Mesenchymal stem cell (in vitro differentiated cells and primary cell): ENCODE measurements at regions not wholly inside any gene's neighbourhood (a gene's known extent, or its start where the extent isn't known, plus 50 kb on each side); places are given as distances from the start of the nearest gene placed in this dataset.
"Not testable (repeated sequence)": the region's sequence is repeated elsewhere in the genome, so short reads cannot be mapped to it uniquely, and the experiment has no call there.

Experiments
- DNase-seq: peaks from one replicate; pipeline ENCODE4 v3.0.0-alpha.2; 2013
- H2AFZ ChIP-seq: one replicate; pipeline ENCODE4 v1.6.1; 2013; ENCODE audit warnings: low read depth, mild to moderate bottlenecking, control low read depth, inconsistent platforms, low read length, moderate library complexity
- H2AK5ac ChIP-seq: 2 replicates; pipeline ENCODE4 v1.6.1; 2013; ENCODE audit warnings: low read length, moderate library complexity, mild to moderate bottlenecking, inconsistent platforms; ENCODE audit not compliant: severe bottlenecking
- H2BK120ac ChIP-seq: one replicate; pipeline ENCODE4 v1.6.1; 2013; ENCODE audit warnings: low read depth, mild to moderate bottlenecking, inconsistent platforms, low read length, moderate library complexity
- H2BK12ac ChIP-seq, 2 experiments: one replicate each; pipeline ENCODE4 v1.6.1; 2013; ENCODE audit warnings: inconsistent platforms in 2 of 2, low read length in 2 of 2, mild to moderate bottlenecking in 2 of 2, moderate library complexity in 2 of 2, control low read depth in 1 of 2
- H2BK15ac ChIP-seq: one replicate; pipeline ENCODE4 v1.6.1; 2013; ENCODE audit warnings: mild to moderate bottlenecking, low read depth, inconsistent platforms; ENCODE audit not compliant: poor library complexity, severe bottlenecking
- H2BK5ac ChIP-seq: 2 replicates; pipeline ENCODE4 v1.6.1; 2013; ENCODE audit warnings: low read depth, mild to moderate bottlenecking, low read length, control low read depth, inconsistent platforms; ENCODE audit not compliant: poor library complexity, severe bottlenecking
- H3K14ac ChIP-seq, 2 experiments: one replicate each; pipeline ENCODE4 v1.6.1; 2013; ENCODE audit warnings: inconsistent platforms in 2 of 2, low read length in 2 of 2, control low read depth in 1 of 2, mild to moderate bottlenecking in 1 of 2, moderate library complexity in 1 of 2
- H3K18ac ChIP-seq, 2 experiments: one replicate each; pipeline ENCODE4 v1.6.1; 2013; ENCODE audit warnings: inconsistent platforms in 2 of 2, low read length in 2 of 2, control low read depth in 1 of 2, low read depth in 1 of 2, mild to moderate bottlenecking in 1 of 2
- H3K23ac ChIP-seq, 2 experiments: one replicate each; pipeline ENCODE4 v1.6.1; 2013; ENCODE audit warnings: inconsistent platforms in 2 of 2, low read length in 2 of 2, mild to moderate bottlenecking in 2 of 2, moderate library complexity in 2 of 2, control low read depth in 1 of 2
- H3K27ac ChIP-seq: 2 replicates; pipeline ENCODE4 v1.5.1; 2013; ENCODE audit warnings: mild to moderate bottlenecking, moderate library complexity, low read length, control low read depth, inconsistent platforms; ENCODE audit not compliant: poor library complexity, severe bottlenecking
- H3K27me3 ChIP-seq, 2 experiments: 2 replicates each; pipeline versions ENCODE4 v1.6.1 to v1.7.0; 2013; ENCODE audit warnings: low read length in 2 of 2, mild to moderate bottlenecking in 2 of 2, moderate library complexity in 2 of 2, control low read depth in 1 of 2, inconsistent platforms in 1 of 2; ENCODE audit not compliant: control insufficient read depth in 1 of 2, insufficient read depth in 1 of 2
- H3K36me3 ChIP-seq, 2 experiments: 2 replicates each; pipeline versions ENCODE4 v1.6.1 to v1.7.0; 2013; ENCODE audit warnings: low read length in 2 of 2, control low read depth in 1 of 2, inconsistent platforms in 1 of 2, low read depth in 1 of 2, mild to moderate bottlenecking in 1 of 2; ENCODE audit not compliant: insufficient read depth in 2 of 2, control insufficient read depth in 1 of 2
- H3K4ac ChIP-seq, 2 experiments: one replicate each; pipeline ENCODE4 v1.6.1; 2013; ENCODE audit warnings: inconsistent platforms in 2 of 2, low read length in 2 of 2, mild to moderate bottlenecking in 2 of 2, moderate library complexity in 2 of 2, control low read depth in 1 of 2, low read depth in 1 of 2
- H3K4me1 ChIP-seq: 2 replicates; pipeline ENCODE4 v1.6.1; 2013; ENCODE audit warnings: low read depth, low read length, control low read depth; ENCODE audit not compliant: control insufficient read depth, insufficient read depth
- H3K4me2 ChIP-seq: 2 replicates; pipeline ENCODE4 v1.6.1; 2013; ENCODE audit warnings: low read length, mild to moderate bottlenecking, inconsistent platforms; ENCODE audit not compliant: poor library complexity, severe bottlenecking
- H3K4me3 ChIP-seq, 2 experiments: 2 replicates each; pipeline versions ENCODE4 v1.5.1 to v1.7.0; 2013; ENCODE audit warnings: low read length in 2 of 2, mild to moderate bottlenecking in 2 of 2, control low read depth in 1 of 2, low read depth in 1 of 2; ENCODE audit not compliant: insufficient read depth in 1 of 2
- H3K79me1 ChIP-seq: replicated peaks from 2 replicates; pipeline ENCODE4 v1.6.1; 2013; ENCODE audit warnings: mild to moderate bottlenecking, control low read depth, low read length, inconsistent platforms; ENCODE audit not compliant: poor library complexity, severe bottlenecking
- H3K9ac ChIP-seq: 2 replicates; pipeline ENCODE4 v1.7.0; 2013; ENCODE audit warnings: mild to moderate bottlenecking, low read length, moderate library complexity
- H3K9me3 ChIP-seq: 2 replicates; pipeline ENCODE4 v1.7.0; 2013; ENCODE audit warnings: mild to moderate bottlenecking, low read length; ENCODE audit not compliant: control insufficient read depth
- H4K8ac ChIP-seq: one replicate; pipeline ENCODE4 v1.6.1; 2013; ENCODE audit warnings: inconsistent platforms, mild to moderate bottlenecking, low read length, moderate library complexity
- H4K91ac ChIP-seq: one replicate; pipeline ENCODE4 v1.6.1; 2013; ENCODE audit warnings: mild to moderate bottlenecking, low read length, inconsistent platforms
- WGBS: methylation state at CpG from one replicate; pipeline ENCODE4 v1.1.7; 2013; ENCODE audit warnings: mixed read lengths; 5-methylcytosine and 5-hydroxymethylcytosine counted together

DNA sequence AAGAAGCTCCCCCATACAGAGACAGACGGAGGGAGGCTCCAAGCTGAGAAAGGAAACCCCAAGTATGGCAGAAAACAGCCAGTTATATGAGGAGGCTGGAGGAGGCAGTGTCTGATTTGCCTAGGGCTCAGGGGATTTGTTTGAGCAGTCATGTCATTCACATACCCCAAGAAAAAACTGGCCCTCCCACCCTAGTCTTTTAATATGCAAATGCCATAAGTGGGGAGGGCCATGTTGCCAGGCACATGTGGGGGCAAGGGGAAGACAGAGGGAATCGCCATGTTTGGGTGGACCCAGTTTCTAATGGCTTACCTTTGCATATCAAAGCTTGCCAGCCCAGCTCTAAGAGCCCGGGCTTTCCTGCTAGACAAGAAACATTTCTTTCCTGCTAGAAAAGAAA is 1163.8 kb downstream of the TAF11L14 start:
- Histone ChIP-seq H4K91ac (no peak overlapping the region), H3K23ac (no peak overlapping the region), H3K4me1 (no peaks in the 10 kb centered on the region), H3K36me3 (no peaks in the 10 kb centered on the region), H2BK120ac (no peak overlapping the region), H4K8ac (no peak overlapping the region), H2BK15ac (no peak overlapping the region), H3K4ac (no peak overlapping the region), H3K27me3 (no peaks in the 10 kb centered on the region), H3K27ac (no peak overlapping the region), H2AFZ (peak overlapping the region; percentile 69), H3K18ac (no peak overlapping the region), H3K4me2 (no peak overlapping the region), H3K4me3 (no peak overlapping the region), H2BK12ac (no peak overlapping the region), H3K79me1 (no peaks in the 10 kb centered on the region), H2BK5ac (no peak overlapping the region), H3K14ac (no peak overlapping the region), H2AK5ac (no peak overlapping the region), H3K9ac (no peak overlapping the region), H3K9me3 (no peaks in the 10 kb centered on the region)
- DNase-seq: no peak
- WGBS: 42% methylated on average over 3 of the region's 3 CpGs

DNA sequence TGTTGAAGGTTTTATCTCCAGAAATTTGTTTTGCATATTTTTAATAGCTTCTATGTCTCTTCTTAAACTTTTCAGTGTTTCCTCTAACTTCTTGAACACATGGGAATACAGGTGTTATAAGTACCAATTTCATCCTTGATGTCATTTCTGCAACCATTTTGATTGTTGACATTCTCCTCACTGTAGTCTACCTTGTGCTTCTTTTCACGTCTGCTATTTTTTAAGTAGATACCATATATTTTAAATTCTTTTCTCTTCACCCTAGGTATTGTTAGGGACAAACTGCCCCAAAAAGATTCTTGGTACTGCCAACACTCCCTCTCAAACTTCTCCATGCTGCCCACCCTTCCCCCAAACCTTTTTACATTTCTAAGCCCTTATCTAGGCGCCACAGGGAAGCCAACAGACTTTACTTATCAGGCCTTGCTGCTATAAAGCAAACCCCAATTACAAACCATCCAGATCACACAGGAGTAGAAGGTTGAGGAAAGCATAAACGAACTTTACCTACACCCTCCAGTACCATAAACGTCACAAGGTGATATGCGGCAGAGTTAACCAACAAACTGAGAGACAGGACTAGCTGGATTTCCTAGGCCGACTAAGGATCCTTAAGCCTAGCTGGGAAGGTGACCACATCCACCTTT is 1165.3 kb downstream of the TAF11L14 start:
- no peak overlapping the region for H3K14ac ChIP-seq
- no peak overlapping the region for H3K9ac ChIP-seq
- H3K18ac ChIP-seq: no peak overlapping the region
- 61% methylated on average over 6 of the region's 6 CpGs for WGBS
- no peaks in the 10 kb centered on the region for H3K9me3 ChIP-seq
- H3K4me2 ChIP-seq: no peak overlapping the region
- H3K27me3 ChIP-seq: no peaks in the 10 kb centered on the region
- no peak overlapping the region for H2BK15ac ChIP-seq
- H3K4me1 ChIP-seq: no peaks in the 10 kb centered on the region
- no peak overlapping the region for H3K4ac ChIP-seq
- H2BK12ac ChIP-seq: no peak overlapping the region
- no peak overlapping the region for H3K4me3 ChIP-seq
- H3K36me3 ChIP-seq: no peaks in the 10 kb centered on the region
- no peak overlapping the region for H2AK5ac ChIP-seq
- H3K79me1 ChIP-seq: no peaks in the 10 kb centered on the region
- DNase-seq: no peak
- no peak overlapping the region for H2AFZ ChIP-seq
- H2BK5ac ChIP-seq: no peak overlapping the region
- no peak overlapping the region for H3K23ac ChIP-seq
- H3K27ac ChIP-seq: no peak overlapping the region
- H4K8ac ChIP-seq: no peak overlapping the region
- H2BK120ac ChIP-seq: no peak overlapping the region
- H4K91ac ChIP-seq: no peak overlapping the region

DNA sequence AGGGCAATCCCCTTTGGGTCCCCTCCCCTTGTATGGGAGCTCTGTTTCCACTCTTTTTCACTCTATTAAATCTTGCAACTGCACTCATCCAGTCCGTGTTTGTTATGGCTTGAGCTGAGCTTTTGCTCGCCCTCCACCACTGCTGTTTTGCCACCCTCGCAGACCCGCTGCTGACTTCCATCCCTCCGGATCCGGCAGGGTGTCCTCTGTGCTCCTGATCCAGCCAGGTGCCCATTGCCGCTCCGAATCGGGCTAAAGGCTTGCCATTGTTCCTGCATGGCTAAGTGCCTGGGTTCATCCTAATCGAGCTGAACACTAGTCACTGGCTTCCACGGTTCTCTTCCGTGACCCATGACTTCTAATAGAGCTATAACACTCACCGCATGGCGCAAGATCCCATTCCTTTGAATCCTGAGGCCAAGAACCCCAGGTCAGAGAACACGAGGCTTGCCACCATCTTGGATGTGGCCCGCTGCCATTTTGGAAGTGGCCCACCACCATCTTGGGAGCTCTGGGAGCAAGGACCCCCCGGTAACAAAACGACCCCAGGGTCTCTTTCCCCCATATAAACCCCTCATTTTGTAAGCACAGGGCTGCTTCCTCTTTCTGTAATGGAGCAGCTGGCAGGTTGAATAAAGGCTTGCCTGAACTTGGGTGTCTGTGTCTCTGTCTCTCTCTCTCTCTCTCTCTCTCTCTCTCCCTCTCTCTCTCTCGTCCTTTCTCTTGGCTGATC is 1166.2 kb downstream of the TAF11L14 start:
- no peak overlapping the region for H2AFZ ChIP-seq
- no peak overlapping the region for H3K4me2 ChIP-seq
- H3K14ac ChIP-seq: no peak overlapping the region
- H3K23ac ChIP-seq: no peak overlapping the region
- no peaks in the 10 kb centered on the region for H3K79me1 ChIP-seq
- no peak overlapping the region for H3K9ac ChIP-seq
- H2BK12ac ChIP-seq: no peak overlapping the region
- H2BK15ac ChIP-seq: no peak overlapping the region
- no peaks in the 10 kb centered on the region for H3K9me3 ChIP-seq
- H3K27me3 ChIP-seq: no peaks in the 10 kb centered on the region
- no peak overlapping the region for H3K4me3 ChIP-seq
- H3K4ac ChIP-seq: no peak overlapping the region
- H2AK5ac ChIP-seq: no peak overlapping the region
- no peak overlapping the region for H3K18ac ChIP-seq
- no peak overlapping the region for H2BK120ac ChIP-seq
- H3K4me1 ChIP-seq: no peaks in the 10 kb centered on the region
- 91% methylated on average over 16 of the region's 19 CpGs for WGBS
- H3K36me3 ChIP-seq: no peaks in the 10 kb centered on the region
- no peak overlapping the region for H2BK5ac ChIP-seq
- no peak overlapping the region for H3K27ac ChIP-seq
- H4K8ac ChIP-seq: no peak overlapping the region
- H4K91ac ChIP-seq: peak overlapping the region; percentile 46
- no peak for DNase-seq

DNA sequence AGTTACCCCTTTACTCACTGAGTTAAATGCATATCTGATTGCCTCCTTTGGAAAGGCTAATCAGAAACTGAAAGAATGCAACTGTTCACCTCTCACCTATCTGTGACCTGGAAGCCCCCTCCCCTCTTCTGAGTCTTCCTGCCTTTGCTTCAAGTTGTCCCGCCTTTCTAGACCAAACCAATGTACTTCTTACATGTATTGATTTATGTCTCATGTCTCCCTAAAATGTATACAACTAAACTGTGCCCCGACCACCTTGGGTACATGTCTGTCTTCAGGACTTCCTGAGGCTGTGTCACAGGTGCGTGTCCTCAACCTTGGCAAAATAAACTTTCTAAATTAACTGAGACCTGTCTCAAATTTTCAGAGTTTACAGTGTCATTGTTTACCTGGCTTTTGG is 1167.2 kb downstream of the TAF11L14 start:
- not testable (repeated sequence) for H2BK120ac ChIP-seq, H3K18ac ChIP-seq, H3K27me3 ChIP-seq, H3K27ac ChIP-seq, H3K4me1 ChIP-seq, H4K8ac ChIP-seq, H3K4ac ChIP-seq, H2AFZ ChIP-seq, H3K4me3 ChIP-seq, H2BK15ac ChIP-seq, H2BK5ac ChIP-seq, H3K23ac ChIP-seq, H3K4me2 ChIP-seq, H3K9me3 ChIP-seq, H3K9ac ChIP-seq, H3K36me3 ChIP-seq, H3K79me1 ChIP-seq, H2AK5ac ChIP-seq, DNase-seq, H4K91ac ChIP-seq, H3K14ac ChIP-seq, H2BK12ac ChIP-seq
- WGBS: 82% methylated on average over 3 of the region's 3 CpGs
